Fibroblast of villous mesenchyme (primary cell): ENCODE measurements at regions not wholly inside any gene's neighbourhood (a gene's known extent, or its start where the extent isn't known, plus 50 kb on each side); places are given as distances from the start of the nearest gene placed in this dataset.

ENCODE experiments used
- DNase-seq: peaks from one replicate; pipeline ENCODE4 v3.0.0-alpha.2; 2010; ENCODE audit warnings: low read depth
- H3K4me3 ChIP-seq: 2 replicates; pipeline ENCODE4 v1.5.1; 2011; ENCODE audit warnings: low read depth, mild to moderate bottlenecking, low read length
- CTCF ChIP-seq: IDR thresholded peaks from 2 replicates; pipeline ENCODE4 v1.5.1; 2012; ENCODE audit warnings: low read depth, mild to moderate bottlenecking, low read length; ENCODE audit not compliant: insufficient read depth

- no peak for DNase-seq
- TF ChIP-seq CTCF, result no peak
- no peak overlapping the region for H3K4me3 ChIP-seq
These were observed 211.5 kb downstream of the DHX15 start for GRCh38 chr4:24372881-24373280.

- no peak overlapping the region for H3K4me3 ChIP-seq
- no peak for DNase-seq
- no peak for TF ChIP-seq CTCF
These were observed 212.0 kb downstream of the DHX15 start for GRCh38 chr4:24372341-24372740.

GRCh38 chr4:24370421-24370820, 213.9 kb downstream of the DHX15 start:
- no peak for TF ChIP-seq CTCF
- H3K4me3 ChIP-seq, result no peak overlapping the region
- DNase-seq, result no peak

- no peak overlapping the region for H3K4me3 ChIP-seq
- DNase-seq, result no peak
- TF ChIP-seq CTCF, result no peak
These were observed 214.8 kb downstream of the DHX15 start for GRCh38 chr4:24369507-24370029.

GRCh38 chr4:24368801-24369200, 215.6 kb downstream of the DHX15 start:
- no peak for TF ChIP-seq CTCF
- DNase-seq, result no peak
- no peak overlapping the region for H3K4me3 ChIP-seq

GRCh38 chr4:24364852-24365251, 219.5 kb downstream of the DHX15 start:
- TF ChIP-seq CTCF, result no peak
- no peak overlapping the region for H3K4me3 ChIP-seq
- no peak for DNase-seq

- no peak for TF ChIP-seq CTCF
- H3K4me3 ChIP-seq, result no peak overlapping the region
- DNase-seq, result no peak
These were observed 220.1 kb downstream of the DHX15 start for GRCh38 chr4:24364249-24364648.
